Activated CD4-positive, alpha-beta memory T cell treated with anti-CD3 and anti-CD28 coated beads, Interleukin-2, amount 10 ng/mL, durations not matched to agents 7 days and 5 days (primary cell): ENCODE measurements at regions not wholly inside any gene's neighbourhood (a gene's known extent, or its start where the extent isn't known, plus 50 kb on each side); places are given as distances from the start of the nearest gene placed in this dataset.

Experiments used
- CTCF ChIA-PET: fragments of 350-600 bp; sonication (Branson Sonifier 250); formaldehyde crosslinking; loops from one replicate; lab custom pipeline; 2021; ENCODE audit warnings: antibody characterized with exemption, inconsistent platforms; lab: Charles Lee
- POLR2A ChIA-PET: fragments of 350-600 bp; sonication (Branson Sonifier 250); formaldehyde crosslinking; loops from one replicate; lab custom pipeline; 2021; ENCODE audit warnings: antibody characterized with exemption; lab: Charles Lee
- DNase-seq: peaks from one replicate; pipeline ENCODE4 v3.0.0-alpha.2; 2020
- H3K27ac Mint-ChIP-seq: one replicate; pipeline ENCODE4 v1.8.0; 2021; ENCODE audit warnings: mild to moderate bottlenecking, mixed read lengths
- H3K27me3 Mint-ChIP-seq: one replicate; pipeline ENCODE4 v1.8.0; 2021; ENCODE audit warnings: mixed read lengths
- H3K36me3 Mint-ChIP-seq: one replicate; pipeline ENCODE4 v1.8.0; 2021; ENCODE audit warnings: low read depth, mixed read lengths
- H3K4me1 Mint-ChIP-seq: one replicate; pipeline ENCODE4 v1.8.0; 2021; ENCODE audit warnings: mixed read lengths
- H3K4me3 Mint-ChIP-seq: one replicate; pipeline ENCODE4 v1.8.0; 2021; ENCODE audit warnings: mild to moderate bottlenecking, mixed read lengths
- H3K9me3 Mint-ChIP-seq: one replicate; pipeline ENCODE4 v1.8.0; 2021; ENCODE audit warnings: mixed read lengths

GRCh38 chr4:129369361-129370010 is 273.5 kb downstream of the C4orf33 start:
- H3K4me3 Mint-ChIP-seq: no peak overlapping the region
- H3K36me3 Mint-ChIP-seq: no peaks in the 10 kb centered on the region
- ChIA-PET CTCF (no interaction called here), POLR2A (no interaction called here)
- H3K27me3 Mint-ChIP-seq: peaks cover 4% of the 10 kb centered on the region
- H3K9me3 Mint-ChIP-seq: no peaks in the 10 kb centered on the region
- no peak for DNase-seq
- no peaks in the 10 kb centered on the region for H3K4me1 Mint-ChIP-seq
- H3K27ac Mint-ChIP-seq: no peak overlapping the region

- Mint-ChIP-seq H3K27me3 (peaks cover 4% of the 10 kb centered on the region), H3K27ac (no peak overlapping the region), H3K4me3 (no peak overlapping the region), H3K4me1 (no peaks in the 10 kb centered on the region), H3K9me3 (no peaks in the 10 kb centered on the region), H3K36me3 (no peaks in the 10 kb centered on the region)
- DNase-seq: no peak
- ChIA-PET POLR2A (no interaction called here), CTCF (no interaction called here)
Observed at GRCh38 chr4:129371065-129371464, 275.1 kb downstream of the C4orf33 start.

GRCh38 chr4:129371926-129372325 is 276.0 kb downstream of the C4orf33 start:
- Mint-ChIP-seq H3K36me3 (no peaks in the 10 kb centered on the region), H3K9me3 (no peaks in the 10 kb centered on the region), H3K27ac (no peak overlapping the region), H3K4me1 (no peaks in the 10 kb centered on the region), H3K27me3 (peaks cover 4% of the 10 kb centered on the region), H3K4me3 (no peak overlapping the region)
- ChIA-PET POLR2A (no interaction called here), CTCF (no interaction called here)
- DNase-seq: no peak

GRCh38 chr4:129377131-129377845 is 281.3 kb downstream of the C4orf33 start:
- CTCF ChIA-PET: no interaction called here
- no peaks in the 10 kb centered on the region for H3K27me3 Mint-ChIP-seq
- DNase-seq: no peak
- POLR2A ChIA-PET: no interaction called here
- no peaks in the 10 kb centered on the region for H3K36me3 Mint-ChIP-seq
- H3K27ac Mint-ChIP-seq: no peak overlapping the region
- no peaks in the 10 kb centered on the region for H3K9me3 Mint-ChIP-seq
- H3K4me1 Mint-ChIP-seq: no peaks in the 10 kb centered on the region
- H3K4me3 Mint-ChIP-seq: no peak overlapping the region

GRCh38 chr4:129378364-129378763 is 282.4 kb downstream of the C4orf33 start:
- no peak overlapping the region for H3K27ac Mint-ChIP-seq
- CTCF ChIA-PET: no interaction called here
- no peaks in the 10 kb centered on the region for H3K4me1 Mint-ChIP-seq
- no peak overlapping the region for H3K4me3 Mint-ChIP-seq
- H3K9me3 Mint-ChIP-seq: no peaks in the 10 kb centered on the region
- POLR2A ChIA-PET: no interaction called here
- H3K36me3 Mint-ChIP-seq: no peaks in the 10 kb centered on the region
- DNase-seq: no peak
- no peaks in the 10 kb centered on the region for H3K27me3 Mint-ChIP-seq

GRCh38 chr4:129379429-129379828 is 283.5 kb downstream of the C4orf33 start:
- Mint-ChIP-seq H3K36me3 (no peaks in the 10 kb centered on the region), H3K9me3 (no peaks in the 10 kb centered on the region), H3K27ac (no peak overlapping the region), H3K27me3 (no peaks in the 10 kb centered on the region), H3K4me1 (no peaks in the 10 kb centered on the region), H3K4me3 (no peak overlapping the region)
- ChIA-PET POLR2A (no interaction called here), CTCF (no interaction called here)
- no peak for DNase-seq

- no peak overlapping the region for H3K27ac Mint-ChIP-seq
- DNase-seq: no peak
- CTCF ChIA-PET: no interaction called here
- no peaks in the 10 kb centered on the region for H3K4me1 Mint-ChIP-seq
- no peak overlapping the region for H3K4me3 Mint-ChIP-seq
- no peaks in the 10 kb centered on the region for H3K27me3 Mint-ChIP-seq
- POLR2A ChIA-PET: no interaction called here
- no peaks in the 10 kb centered on the region for H3K9me3 Mint-ChIP-seq
- no peaks in the 10 kb centered on the region for H3K36me3 Mint-ChIP-seq
Observed at GRCh38 chr4:129384974-129385373, 289.0 kb downstream of the C4orf33 start.

GRCh38 chr4:129387666-129388065 is 291.7 kb downstream of the C4orf33 start:
- H3K27me3 Mint-ChIP-seq: no peaks in the 10 kb centered on the region
- no peaks in the 10 kb centered on the region for H3K4me1 Mint-ChIP-seq
- no peak for DNase-seq
- no peaks in the 10 kb centered on the region for H3K36me3 Mint-ChIP-seq
- no peak overlapping the region for H3K27ac Mint-ChIP-seq
- no peaks in the 10 kb centered on the region for H3K9me3 Mint-ChIP-seq
- CTCF ChIA-PET: no interaction called here
- POLR2A ChIA-PET: no interaction called here
- no peak overlapping the region for H3K4me3 Mint-ChIP-seq

- Mint-ChIP-seq H3K36me3 (no peaks in the 10 kb centered on the region), H3K4me1 (no peaks in the 10 kb centered on the region), H3K27ac (no peak overlapping the region), H3K27me3 (no peaks in the 10 kb centered on the region), H3K9me3 (peaks cover under 1% of the 10 kb centered on the region), H3K4me3 (no peak overlapping the region)
- no peak for DNase-seq
- ChIA-PET POLR2A (no interaction called here), CTCF (no interaction called here)
Observed at GRCh38 chr4:129393976-129394375, 298.0 kb downstream of the C4orf33 start.

GRCh38 chr4:129394635-129395034 is 298.7 kb downstream of the C4orf33 start:
- DNase-seq: no peak
- peaks cover 6% of the 10 kb centered on the region for H3K9me3 Mint-ChIP-seq
- CTCF ChIA-PET: no interaction called here
- no peaks in the 10 kb centered on the region for H3K27me3 Mint-ChIP-seq
- no peaks in the 10 kb centered on the region for H3K36me3 Mint-ChIP-seq
- no peak overlapping the region for H3K27ac Mint-ChIP-seq
- POLR2A ChIA-PET: no interaction called here
- H3K4me1 Mint-ChIP-seq: no peaks in the 10 kb centered on the region
- no peak overlapping the region for H3K4me3 Mint-ChIP-seq

GRCh38 chr4:129403848-129404247 is 307.9 kb downstream of the C4orf33 start:
- H3K4me1 Mint-ChIP-seq: no peaks in the 10 kb centered on the region
- H3K4me3 Mint-ChIP-seq: no peak overlapping the region
- H3K36me3 Mint-ChIP-seq: no peaks in the 10 kb centered on the region
- H3K9me3 Mint-ChIP-seq: peaks cover 6% of the 10 kb centered on the region
- ChIA-PET POLR2A (no interaction called here), CTCF (no interaction called here)
- H3K27me3 Mint-ChIP-seq: no peaks in the 10 kb centered on the region
- H3K27ac Mint-ChIP-seq: no peak overlapping the region
- DNase-seq: no peak

- no peak for DNase-seq
- Mint-ChIP-seq H3K4me1 (no peaks in the 10 kb centered on the region), H3K27ac (no peak overlapping the region), H3K36me3 (no peaks in the 10 kb centered on the region), H3K9me3 (no peaks in the 10 kb centered on the region), H3K27me3 (no peaks in the 10 kb centered on the region), H3K4me3 (no peak overlapping the region)
- POLR2A ChIA-PET: no interaction called here
- CTCF ChIA-PET: no interaction called here
Observed at GRCh38 chr4:129410115-129410514, 314.2 kb downstream of the C4orf33 start.

GRCh38 chr4:129415004-129415403 is 319.1 kb downstream of the C4orf33 start:
- Mint-ChIP-seq H3K9me3 (no peaks in the 10 kb centered on the region), H3K27me3 (no peaks in the 10 kb centered on the region), H3K27ac (no peak overlapping the region), H3K36me3 (no peaks in the 10 kb centered on the region), H3K4me3 (no peak overlapping the region), H3K4me1 (no peaks in the 10 kb centered on the region)
- no peak for DNase-seq
- ChIA-PET POLR2A (no interaction called here), CTCF (no interaction called here)

GRCh38 chr4:129420637-129421036 is 324.7 kb downstream of the C4orf33 start:
- H3K9me3 Mint-ChIP-seq: no peaks in the 10 kb centered on the region
- no peak overlapping the region for H3K4me3 Mint-ChIP-seq
- ChIA-PET POLR2A (no interaction called here), CTCF (no interaction called here)
- no peak for DNase-seq
- no peak overlapping the region for H3K27ac Mint-ChIP-seq
- H3K4me1 Mint-ChIP-seq: no peaks in the 10 kb centered on the region
- H3K36me3 Mint-ChIP-seq: no peaks in the 10 kb centered on the region
- no peaks in the 10 kb centered on the region for H3K27me3 Mint-ChIP-seq
